SK-N-SH (cell line): ENCODE measurements at regions not wholly inside any gene's neighbourhood (a gene's known extent, or its start where the extent isn't known, plus 50 kb on each side); places are given as distances from the start of the nearest gene placed in this dataset.

Source experiments
- CTCF ChIA-PET: fragments of 300-600, 350-600 bp; formaldehyde crosslinking; extraction: SDS; loops from one replicate; lab custom pipeline; 2021; lab: Yijun Ruan, JAX
- POLR2A ChIA-PET: fragments of 350-600 bp; sonication (Branson Sonifier 250); formaldehyde crosslinking; extraction: SDS; loops from one replicate; lab custom pipeline; 2020; ENCODE audit warnings: antibody characterized with exemption, inconsistent platforms; lab: Yijun Ruan, JAX
- DNase-seq: peaks from one replicate; pipeline ENCODE4 v3.0.0; 2012
- H2AFZ ChIP-seq: fragments of 200-600 bp; sonication (generic); 2 replicates; pipeline ENCODE4 v1.8.1; 2016; ENCODE audit warnings: antibody characterized with exemption, mild to moderate bottlenecking, low read depth
- H3F3A ChIP-seq: fragments of 200-600 bp; sonication (generic); replicated peaks from 2 replicates; pipeline ENCODE3; 2016; ENCODE audit warnings: antibody characterized with exemption, mild to moderate bottlenecking; ENCODE audit not compliant: insufficient read depth
- H3K27ac ChIP-seq, 2 experiments: fragments of 200-500 bp in 1 of 2; fragments of 200-600 bp in 1 of 2; sonication (Bioruptor generic) in 1 of 2; sonication (generic), shearing (Covaris generic) in 1 of 2; 2 replicates each; pipeline versions ENCODE4 v1.5.1 to v1.6.1; 2014 to 2016; ENCODE audit warnings: low read depth in 2 of 2, inconsistent platforms in 1 of 2, low read length in 1 of 2, mild to moderate bottlenecking in 1 of 2, mixed read lengths in 1 of 2
- H3K27me3 ChIP-seq: fragments of 200-600 bp; sonication (generic), shearing (Covaris generic); 2 replicates; pipeline ENCODE4 v1.6.1; 2016; ENCODE audit warnings: mixed run types; ENCODE audit not compliant: insufficient read depth
- H3K36me3 ChIP-seq, 2 experiments: fragments of 200-500 bp in 1 of 2; fragments of 200-600 bp in 1 of 2; sonication (Bioruptor generic) in 1 of 2; sonication (generic) in 1 of 2; replicated peaks in 1 of 2; 2 replicates each; pipeline versions ENCODE3 to v1.5.1; 2014 to 2016; ENCODE audit warnings: low read length in 1 of 2, mild to moderate bottlenecking in 1 of 2; ENCODE audit not compliant: insufficient read depth in 2 of 2, control insufficient read depth in 1 of 2
- H3K4me1 ChIP-seq, 2 experiments: fragments of 200-500 bp in 1 of 2; fragments of 200-600 bp in 1 of 2; sonication (Bioruptor generic) in 1 of 2; sonication (generic), shearing (Covaris generic) in 1 of 2; 2 replicates each; pipeline versions ENCODE4 v1.5.1 to v1.6.1; 2014 to 2016; ENCODE audit warnings: low read depth in 1 of 2, low read length in 1 of 2, mixed run types in 1 of 2; ENCODE audit not compliant: insufficient read depth in 2 of 2, control insufficient read depth in 1 of 2
- H3K4me2 ChIP-seq: fragments of 200-600 bp; sonication (generic), shearing (Covaris generic); 2 replicates; pipeline ENCODE4 v1.6.1; 2017; ENCODE audit warnings: mixed run types
- H3K4me3 ChIP-seq, 2 experiments: fragments of 200-500 bp in 1 of 2; fragments of 200-600 bp in 1 of 2; sonication (Bioruptor generic) in 1 of 2; sonication (generic), shearing (Covaris generic) in 1 of 2; 2 replicates each; pipeline versions ENCODE4 v1.5.1 to v1.8.1; 2014 to 2016; ENCODE audit warnings: low read depth in 2 of 2, inconsistent platforms in 1 of 2, low read length in 1 of 2, mild to moderate bottlenecking in 1 of 2, mixed read lengths in 1 of 2, moderate library complexity in 1 of 2
- H3K79me2 ChIP-seq: fragments of 200-600 bp; sonication (generic); 2 replicates; pipeline ENCODE4 v1.8.1; 2017; ENCODE audit warnings: mild to moderate bottlenecking; ENCODE audit not compliant: insufficient read depth
- H3K9ac ChIP-seq: fragments of 200-600 bp; sonication (generic); 2 replicates; pipeline ENCODE4 v1.6.1; 2017; ENCODE audit warnings: mixed run types
- H3K9me2 ChIP-seq: fragments of 200-600 bp; sonication (generic); 2 replicates; pipeline ENCODE4 v1.6.1; 2017; ENCODE audit warnings: mixed run types
- H3K9me3 ChIP-seq: fragments of 200-600 bp; sonication (generic); 2 replicates; pipeline ENCODE4 v1.6.1; 2017; ENCODE audit warnings: mixed run types, mild to moderate bottlenecking, moderate library complexity
- H4K20me1 ChIP-seq: fragments of 200-600 bp; sonication (generic); 2 replicates; pipeline ENCODE4 v1.6.1; 2017; ENCODE audit warnings: mild to moderate bottlenecking, mixed run types; ENCODE audit not compliant: insufficient read depth
- EP300 ChIP-seq, 2 experiments: IDR thresholded peaks; 2 replicates each; pipeline versions ENCODE4 v1.4.0 to v1.6.1; 2012; ENCODE audit warnings: borderline replicate concordance in 1 of 2, low read depth in 1 of 2, low read length in 1 of 2
- EZH2phosphoT487 ChIP-seq: fragments of 200-600 bp; sonication (generic); IDR thresholded peaks from 2 replicates; pipeline ENCODE4 v1.6.1; 2017; ENCODE audit warnings: low read depth, mixed run types, mild to moderate bottlenecking, antibody characterized with exemption, moderate library complexity, borderline replicate concordance
- FOSL2 ChIP-seq: IDR thresholded peaks from 2 replicates; pipeline ENCODE4 v1.4.0; 2012; ENCODE audit warnings: low read depth, mild to moderate bottlenecking, moderate library complexity, borderline replicate concordance
- FOXM1 ChIP-seq: IDR thresholded peaks from 2 replicates; pipeline ENCODE4 v1.4.0; 2012; ENCODE audit warnings: low read depth, mild to moderate bottlenecking
- GABPA ChIP-seq: IDR thresholded peaks from 2 replicates; pipeline ENCODE4 v1.4.0; 2012; ENCODE audit warnings: low read depth, mild to moderate bottlenecking
- GATA2 ChIP-seq: sonication (generic); formaldehyde crosslinking; IDR thresholded peaks from 2 replicates; pipeline ENCODE4 v1.5.0; 2020; ENCODE audit warnings: mild to moderate bottlenecking, missing genetic modification reagents
- MEF2A ChIP-seq: IDR thresholded peaks from 2 replicates; pipeline ENCODE4 v1.4.0; 2012; ENCODE audit warnings: low read depth, borderline replicate concordance
- MXI1 ChIP-seq: IDR thresholded peaks from 2 replicates; pipeline ENCODE4 v1.6.1; 2012; ENCODE audit warnings: mild to moderate bottlenecking, low read depth, low read length, improper control_type of control experiment
- POLR2AphosphoS5 ChIP-seq: IDR thresholded peaks from 2 replicates; pipeline ENCODE4 v1.6.1; 2012; ENCODE audit warnings: low read depth, low read length
- RAD21 ChIP-seq: IDR thresholded peaks from 2 replicates; pipeline ENCODE4 v1.6.1; 2012; ENCODE audit warnings: mild to moderate bottlenecking, low read length
- RCOR1 ChIP-seq: fragments of 150-350 bp; IDR thresholded peaks from 2 replicates; pipeline ENCODE4 v1.6.1; 2017; ENCODE audit warnings: antibody characterized with exemption, low read length
- RFX5 ChIP-seq: IDR thresholded peaks from 2 replicates; pipeline ENCODE4 v1.6.1; 2012; ENCODE audit warnings: mild to moderate bottlenecking, improper control_type of control experiment, low read length
- RXRA ChIP-seq: IDR thresholded peaks from 2 replicates; pipeline ENCODE4 v1.4.0; 2012; ENCODE audit warnings: low read depth, mild to moderate bottlenecking, borderline replicate concordance
- TCF12 ChIP-seq: IDR thresholded peaks from 2 replicates; pipeline ENCODE4 v1.4.0; 2012
- WGBS: methylation state at CpG from one replicate; pipeline ENCODE4 v1.1.6; 2017; ENCODE audit warnings: low lambda C conversion rate; 5-methylcytosine and 5-hydroxymethylcytosine counted together
- TF ChIP-seq, protein P1 (sequence below): IDR thresholded peaks from 2 replicates; pipeline ENCODE4 v1.4.0; 2012; ENCODE audit warnings: low read depth, borderline replicate concordance
- TF ChIP-seq, protein P2 (sequence below): IDR thresholded peaks from 2 replicates; pipeline ENCODE4 v1.4.0; 2012; ENCODE audit warnings: low read depth, borderline replicate concordance
- TF ChIP-seq, protein P3 (sequence below): fragments of 150-350 bp; IDR thresholded peaks from 2 replicates; pipeline ENCODE4 v1.6.1; 2017; ENCODE audit warnings: antibody characterized with exemption, low read length, low read depth, borderline replicate concordance
- TF ChIP-seq, protein P4 (sequence below): fragments of 200-600 bp; sonication (generic); IDR thresholded peaks from 2 replicates; pipeline ENCODE4 v1.6.1; 2017; ENCODE audit warnings: antibody characterized with exemption, mild to moderate bottlenecking, moderate library complexity
- TF ChIP-seq, protein P5 (sequence below): fragments of 150-350 bp; IDR thresholded peaks from 2 replicates; pipeline ENCODE4 v1.6.1; 2016; ENCODE audit warnings: mild to moderate bottlenecking, low read depth, low read length

DNA sequence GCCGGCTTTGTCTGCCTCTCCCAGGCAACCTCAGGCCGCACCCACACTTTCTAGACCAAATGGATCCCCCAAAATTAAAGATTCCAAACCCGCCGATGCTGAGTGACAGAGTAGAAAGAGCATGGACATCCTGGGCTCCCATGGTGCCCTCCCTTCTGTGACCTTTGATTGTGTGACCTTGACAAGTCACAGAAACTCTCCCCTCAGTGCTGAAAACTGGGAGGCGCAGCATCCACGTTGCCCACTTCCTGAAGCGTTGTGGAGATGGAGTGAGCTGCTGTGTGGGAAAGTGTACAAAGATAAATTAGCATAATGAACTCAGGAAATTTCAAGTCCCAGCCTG lies 74.4 kb upstream of the MFGE8 start:
- peaks cover 20% of the 10 kb centered on the region for H3F3A ChIP-seq
- no peak overlapping the region for H3K4me2 ChIP-seq
- no peak for DNase-seq
- no peak overlapping the region for H3K27ac ChIP-seq
- POLR2A ChIA-PET: no interaction called here
- no peaks in the 10 kb centered on the region for H3K27me3 ChIP-seq
- WGBS: 90% methylated on average over 7 of the region's 7 CpGs
- no peaks in the 10 kb centered on the region for H3K9me3 ChIP-seq
- CTCF ChIA-PET: interaction anchor here (1.1 to 2.2 kb wide), 3 partner anchors 11 to 83 kb away, joined by 3 to 5 read pairs (median 4); no protein-coding TSS in a partner anchor
- no peak overlapping the region for H3K9ac ChIP-seq
- no peaks in the 10 kb centered on the region for H3K9me2 ChIP-seq
- H3K4me3 ChIP-seq: no peak overlapping the region
- H3K4me1 ChIP-seq: peaks cover 0 to 19% of the 10 kb centered on the region in 2 experiments; a peak in 2 of 4 replicates
- H4K20me1 ChIP-seq: no peaks in the 10 kb centered on the region
- no peaks in the 10 kb centered on the region for H3K79me2 ChIP-seq
- no peaks in the 10 kb centered on the region for H3K36me3 ChIP-seq
- 0 out of 2 replicates have a peak overlapping the region, but pooled peaks have one; percentile 41 for H2AFZ ChIP-seq
- TF ChIP-seq FOSL2: no peak
- no peak for TF ChIP-seq MXI1
- no peak for TF ChIP-seq RFX5
- TF ChIP-seq, protein P1, sequence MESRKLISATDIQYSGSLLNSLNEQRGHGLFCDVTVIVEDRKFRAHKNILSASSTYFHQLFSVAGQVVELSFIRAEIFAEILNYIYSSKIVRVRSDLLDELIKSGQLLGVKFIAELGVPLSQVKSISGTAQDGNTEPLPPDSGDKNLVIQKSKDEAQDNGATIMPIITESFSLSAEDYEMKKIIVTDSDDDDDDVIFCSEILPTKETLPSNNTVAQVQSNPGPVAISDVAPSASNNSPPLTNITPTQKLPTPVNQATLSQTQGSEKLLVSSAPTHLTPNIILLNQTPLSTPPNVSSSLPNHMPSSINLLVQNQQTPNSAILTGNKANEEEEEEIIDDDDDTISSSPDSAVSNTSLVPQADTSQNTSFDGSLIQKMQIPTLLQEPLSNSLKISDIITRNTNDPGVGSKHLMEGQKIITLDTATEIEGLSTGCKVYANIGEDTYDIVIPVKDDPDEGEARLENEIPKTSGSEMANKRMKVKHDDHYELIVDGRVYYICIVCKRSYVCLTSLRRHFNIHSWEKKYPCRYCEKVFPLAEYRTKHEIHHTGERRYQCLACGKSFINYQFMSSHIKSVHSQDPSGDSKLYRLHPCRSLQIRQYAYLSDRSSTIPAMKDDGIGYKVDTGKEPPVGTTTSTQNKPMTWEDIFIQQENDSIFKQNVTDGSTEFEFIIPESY: no peak
- no peak for TF ChIP-seq FOXM1
- TF ChIP-seq EP300 (IDR thresholded peaks at IDR 0.05; ENCODE audit: borderline replicate concordance in 1 of 2, low read depth in 1 of 2, low read length in 1 of 2): no peak
- no peak for TF ChIP-seq MEF2A
- no peak for TF ChIP-seq EZH2phosphoT487
- no peak for TF ChIP-seq RXRA
- TF ChIP-seq, protein P2, sequence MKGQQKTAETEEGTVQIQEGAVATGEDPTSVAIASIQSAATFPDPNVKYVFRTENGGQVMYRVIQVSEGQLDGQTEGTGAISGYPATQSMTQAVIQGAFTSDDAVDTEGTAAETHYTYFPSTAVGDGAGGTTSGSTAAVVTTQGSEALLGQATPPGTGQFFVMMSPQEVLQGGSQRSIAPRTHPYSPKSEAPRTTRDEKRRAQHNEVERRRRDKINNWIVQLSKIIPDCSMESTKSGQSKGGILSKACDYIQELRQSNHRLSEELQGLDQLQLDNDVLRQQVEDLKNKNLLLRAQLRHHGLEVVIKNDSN: no peak
- no peak for TF ChIP-seq TCF12
- TF ChIP-seq RAD21: no peak
- no peak for TF ChIP-seq GATA2 (CRISPR knock-in tag)
- TF ChIP-seq, protein P3, sequence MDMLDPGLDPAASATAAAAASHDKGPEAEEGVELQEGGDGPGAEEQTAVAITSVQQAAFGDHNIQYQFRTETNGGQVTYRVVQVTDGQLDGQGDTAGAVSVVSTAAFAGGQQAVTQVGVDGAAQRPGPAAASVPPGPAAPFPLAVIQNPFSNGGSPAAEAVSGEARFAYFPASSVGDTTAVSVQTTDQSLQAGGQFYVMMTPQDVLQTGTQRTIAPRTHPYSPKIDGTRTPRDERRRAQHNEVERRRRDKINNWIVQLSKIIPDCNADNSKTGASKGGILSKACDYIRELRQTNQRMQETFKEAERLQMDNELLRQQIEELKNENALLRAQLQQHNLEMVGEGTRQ: no peak
- TF ChIP-seq RCOR1: no peak
- TF ChIP-seq GABPA: no peak
- TF ChIP-seq, protein P4, sequence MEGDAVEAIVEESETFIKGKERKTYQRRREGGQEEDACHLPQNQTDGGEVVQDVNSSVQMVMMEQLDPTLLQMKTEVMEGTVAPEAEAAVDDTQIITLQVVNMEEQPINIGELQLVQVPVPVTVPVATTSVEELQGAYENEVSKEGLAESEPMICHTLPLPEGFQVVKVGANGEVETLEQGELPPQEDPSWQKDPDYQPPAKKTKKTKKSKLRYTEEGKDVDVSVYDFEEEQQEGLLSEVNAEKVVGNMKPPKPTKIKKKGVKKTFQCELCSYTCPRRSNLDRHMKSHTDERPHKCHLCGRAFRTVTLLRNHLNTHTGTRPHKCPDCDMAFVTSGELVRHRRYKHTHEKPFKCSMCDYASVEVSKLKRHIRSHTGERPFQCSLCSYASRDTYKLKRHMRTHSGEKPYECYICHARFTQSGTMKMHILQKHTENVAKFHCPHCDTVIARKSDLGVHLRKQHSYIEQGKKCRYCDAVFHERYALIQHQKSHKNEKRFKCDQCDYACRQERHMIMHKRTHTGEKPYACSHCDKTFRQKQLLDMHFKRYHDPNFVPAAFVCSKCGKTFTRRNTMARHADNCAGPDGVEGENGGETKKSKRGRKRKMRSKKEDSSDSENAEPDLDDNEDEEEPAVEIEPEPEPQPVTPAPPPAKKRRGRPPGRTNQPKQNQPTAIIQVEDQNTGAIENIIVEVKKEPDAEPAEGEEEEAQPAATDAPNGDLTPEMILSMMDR: no peak
- no peak for TF ChIP-seq POLR2AphosphoS5
- TF ChIP-seq, protein P5, sequence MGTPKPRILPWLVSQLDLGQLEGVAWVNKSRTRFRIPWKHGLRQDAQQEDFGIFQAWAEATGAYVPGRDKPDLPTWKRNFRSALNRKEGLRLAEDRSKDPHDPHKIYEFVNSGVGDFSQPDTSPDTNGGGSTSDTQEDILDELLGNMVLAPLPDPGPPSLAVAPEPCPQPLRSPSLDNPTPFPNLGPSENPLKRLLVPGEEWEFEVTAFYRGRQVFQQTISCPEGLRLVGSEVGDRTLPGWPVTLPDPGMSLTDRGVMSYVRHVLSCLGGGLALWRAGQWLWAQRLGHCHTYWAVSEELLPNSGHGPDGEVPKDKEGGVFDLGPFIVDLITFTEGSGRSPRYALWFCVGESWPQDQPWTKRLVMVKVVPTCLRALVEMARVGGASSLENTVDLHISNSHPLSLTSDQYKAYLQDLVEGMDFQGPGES: no peak
